HUES48 (cell line): ENCODE measurements at regions not wholly inside any gene's neighbourhood (a gene's known extent, or its start where the extent isn't known, plus 50 kb on each side); places are given as distances from the start of the nearest gene placed in this dataset.

Experiments used
- H3K27ac ChIP-seq: one replicate; pipeline ENCODE4 v1.7.0; 2013; ENCODE audit warnings: low read depth, low read length, inconsistent platforms
- H3K27me3 ChIP-seq: 2 replicates; pipeline ENCODE4 v1.6.1; 2013; ENCODE audit warnings: mild to moderate bottlenecking, low read length; ENCODE audit not compliant: control insufficient read depth, insufficient read depth
- H3K36me3 ChIP-seq: 2 replicates; pipeline ENCODE4 v1.6.1; 2013; ENCODE audit warnings: low read length; ENCODE audit not compliant: control insufficient read depth, insufficient read depth
- H3K4me1 ChIP-seq: 2 replicates; pipeline ENCODE4 v1.6.1; 2013; ENCODE audit warnings: mild to moderate bottlenecking, low read length; ENCODE audit not compliant: control insufficient read depth, insufficient read depth
- H3K4me3 ChIP-seq: 2 replicates; pipeline ENCODE4 v1.5.1; 2013; ENCODE audit warnings: mild to moderate bottlenecking, low read depth, low read length
- H3K9ac ChIP-seq: 2 replicates; pipeline ENCODE4 v1.6.1; 2013; ENCODE audit warnings: mild to moderate bottlenecking, low read depth, low read length, moderate library complexity
- H3K9me3 ChIP-seq: 2 replicates; pipeline ENCODE4 v1.6.1; 2013; ENCODE audit warnings: low read length; ENCODE audit not compliant: control insufficient read depth, insufficient read depth

DNA sequence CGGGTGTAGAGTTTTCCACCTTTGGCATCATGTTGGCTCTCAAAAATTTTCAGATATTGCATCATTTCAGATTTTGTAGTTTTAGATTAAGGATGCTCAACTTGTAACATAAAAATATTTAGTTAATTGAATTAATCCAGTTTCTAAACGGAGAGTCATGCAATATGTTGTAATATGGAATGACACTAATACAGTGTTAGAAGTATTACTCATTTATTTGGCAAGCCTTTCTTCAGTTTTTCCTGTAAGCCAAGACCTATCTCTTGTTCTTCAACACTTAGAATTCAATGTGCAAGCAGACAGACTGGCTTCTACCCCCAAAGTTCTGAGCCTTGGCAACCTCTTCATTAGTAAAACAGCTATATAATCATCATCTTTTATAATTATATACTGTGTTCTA is 985.0 kb upstream of the GOT2 start:
- no peaks in the 10 kb centered on the region for H3K4me1 ChIP-seq
- no peak overlapping the region for H3K27ac ChIP-seq
- no peaks in the 10 kb centered on the region for H3K27me3 ChIP-seq
- no peaks in the 10 kb centered on the region for H3K36me3 ChIP-seq
- H3K9me3 ChIP-seq: no peaks in the 10 kb centered on the region
- no peak overlapping the region for H3K4me3 ChIP-seq
- H3K9ac ChIP-seq: no peak overlapping the region

DNA sequence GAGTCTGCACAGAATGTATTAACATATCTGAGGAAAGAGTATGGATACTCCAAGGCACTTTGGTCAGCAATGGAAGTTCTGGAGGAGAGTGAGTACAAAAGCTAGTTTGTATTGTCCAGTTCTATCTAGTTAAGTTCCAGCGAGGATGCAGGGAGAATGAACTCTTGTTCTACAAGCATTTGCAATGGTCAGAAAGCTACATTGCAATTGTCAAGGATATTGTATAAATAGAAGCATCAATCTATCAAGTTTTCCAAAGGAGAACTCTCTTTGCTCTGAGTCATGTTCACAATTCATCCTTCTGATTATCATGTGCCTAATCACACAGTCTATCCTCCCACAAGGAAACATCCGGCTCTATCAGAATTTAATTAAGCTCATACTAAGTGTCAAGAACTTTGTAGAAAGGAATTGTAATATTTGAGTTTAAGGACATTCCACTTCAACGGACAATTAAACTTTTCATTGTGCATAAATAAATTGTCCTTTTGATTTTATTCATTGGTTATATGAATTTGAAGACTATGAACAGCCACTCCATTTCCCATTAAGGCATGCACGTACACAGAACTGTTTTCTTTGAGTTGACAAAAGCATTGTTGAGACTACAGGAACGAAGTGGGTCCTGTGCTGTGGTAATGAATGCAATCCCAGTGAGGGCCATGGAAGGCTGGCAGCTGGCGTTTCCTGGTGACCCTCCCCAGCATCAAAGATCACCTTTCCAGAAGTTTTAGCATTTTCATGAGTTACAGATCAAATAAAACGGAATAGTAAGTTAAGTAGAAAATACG is 973.5 kb upstream of the GOT2 start:
- Histone ChIP-seq H3K9ac (no peak overlapping the region), H3K36me3 (no peaks in the 10 kb centered on the region), H3K27ac (no peak overlapping the region), H3K9me3 (no peaks in the 10 kb centered on the region), H3K27me3 (no peaks in the 10 kb centered on the region), H3K4me3 (no peak overlapping the region), H3K4me1 (no peaks in the 10 kb centered on the region)

DNA sequence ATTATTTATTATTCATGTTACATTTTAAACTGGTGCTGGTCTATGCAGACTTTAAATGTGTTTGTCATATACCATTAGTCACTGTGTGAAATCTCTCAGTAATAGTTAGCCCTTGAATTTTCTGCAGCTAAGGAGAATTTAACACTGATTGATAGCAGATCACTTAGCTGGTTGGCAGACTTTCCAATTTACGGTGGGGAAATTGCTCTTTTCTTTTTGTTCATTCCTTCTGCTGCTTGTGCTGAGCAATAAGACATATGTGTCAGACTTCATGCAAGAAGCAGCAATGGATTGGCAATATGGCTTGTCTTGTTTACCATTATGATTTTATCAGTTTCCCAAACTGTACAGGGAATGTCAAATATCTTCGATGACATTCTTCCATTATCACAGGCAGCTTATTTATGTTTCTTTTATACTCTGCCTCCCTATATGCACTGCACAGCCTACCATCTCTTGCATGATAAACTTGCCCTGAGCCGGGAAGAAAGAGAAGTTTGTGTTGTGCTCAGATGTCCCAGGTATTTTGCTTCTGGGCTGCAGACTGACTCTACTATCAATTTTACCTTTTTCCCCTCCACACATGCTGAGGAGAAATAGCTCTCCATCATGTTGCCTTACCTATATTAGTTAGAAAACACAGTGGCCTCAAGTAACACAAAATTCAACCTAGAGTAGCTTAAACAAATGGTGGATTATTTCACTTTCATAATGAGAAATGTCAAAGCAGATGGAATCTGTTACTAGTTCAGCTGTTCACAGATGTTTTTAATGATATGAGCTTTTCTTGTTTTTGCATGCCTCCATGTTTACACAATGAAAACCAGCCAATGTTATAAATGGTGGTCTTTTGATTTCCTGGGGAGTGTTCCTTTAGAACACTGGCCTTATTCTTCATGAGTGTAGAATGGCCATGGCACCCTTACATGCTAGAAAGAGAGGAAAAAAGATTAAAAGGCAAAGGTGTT is 968.1 kb upstream of the GOT2 start:
- Histone ChIP-seq H3K27ac (no peak overlapping the region), H3K4me3 (no peak overlapping the region), H3K27me3 (no peaks in the 10 kb centered on the region), H3K9me3 (no peaks in the 10 kb centered on the region), H3K4me1 (no peaks in the 10 kb centered on the region), H3K36me3 (no peaks in the 10 kb centered on the region), H3K9ac (no peak overlapping the region)

DNA sequence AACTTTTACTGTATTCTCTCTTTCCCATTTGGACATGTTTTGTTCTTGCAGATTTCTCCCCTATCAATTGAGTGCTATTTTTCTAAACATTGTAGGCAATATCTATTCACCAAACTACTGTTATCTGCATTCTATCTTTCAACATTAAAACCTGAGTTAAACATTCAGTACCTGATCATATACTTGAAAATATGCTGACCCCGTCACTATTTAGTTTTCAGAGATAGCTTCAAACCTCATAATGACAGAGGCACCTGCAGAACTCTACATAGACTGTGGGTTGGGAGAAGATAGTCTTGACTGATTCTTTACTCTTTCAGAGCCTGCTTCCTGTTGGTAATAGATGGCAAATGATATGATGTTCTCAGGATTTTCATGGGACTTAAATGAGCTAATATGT is 965.7 kb upstream of the GOT2 start:
- Histone ChIP-seq H3K27me3 (no peaks in the 10 kb centered on the region), H3K27ac (no peak overlapping the region), H3K9ac (no peak overlapping the region), H3K9me3 (no peaks in the 10 kb centered on the region; the same call in 1 of the 2 replicates), H3K4me1 (no peaks in the 10 kb centered on the region), H3K36me3 (no peaks in the 10 kb centered on the region), H3K4me3 (no peak overlapping the region)

DNA sequence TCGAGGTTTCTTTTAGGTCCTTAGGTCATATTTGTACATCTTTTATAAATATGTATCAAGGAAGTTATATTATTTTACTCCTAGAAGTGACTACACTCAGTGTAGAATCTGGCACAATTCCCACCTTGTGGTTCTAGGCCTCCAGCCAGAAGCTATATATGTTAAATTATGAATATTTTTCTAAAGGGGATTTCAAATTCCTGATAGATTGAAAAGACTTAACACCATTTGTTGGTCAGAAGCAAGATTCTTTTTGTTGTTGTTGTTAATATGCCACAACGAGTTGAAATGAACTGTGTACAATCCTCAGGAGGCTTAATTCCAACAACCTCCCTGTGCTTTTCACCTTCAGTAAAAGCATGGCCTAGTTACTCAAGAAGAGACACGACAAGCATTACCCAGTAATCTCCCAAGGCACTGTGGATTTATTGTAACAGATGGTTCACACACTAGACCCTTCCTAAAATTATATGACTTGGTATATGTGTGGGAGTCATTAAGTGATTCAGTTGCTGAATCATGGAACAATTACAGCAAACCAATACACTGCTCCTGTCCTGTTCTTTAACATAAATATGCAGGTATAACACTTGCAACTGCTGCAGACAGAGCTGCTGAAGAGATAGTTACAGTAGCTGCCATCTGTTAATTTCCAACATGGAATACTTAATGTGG is 964.4 kb upstream of the GOT2 start:
- Histone ChIP-seq H3K27ac (no peak overlapping the region), H3K4me3 (no peak overlapping the region), H3K27me3 (no peaks in the 10 kb centered on the region), H3K9me3 (no peaks in the 10 kb centered on the region; the same call in 1 of the 2 replicates), H3K4me1 (no peaks in the 10 kb centered on the region), H3K36me3 (no peaks in the 10 kb centered on the region), H3K9ac (no peak overlapping the region)

- H3K9ac ChIP-seq: no peak overlapping the region
- H3K4me3 ChIP-seq: no peak overlapping the region
- H3K27ac ChIP-seq: no peak overlapping the region
- H3K27me3 ChIP-seq: no peaks in the 10 kb centered on the region
- no peaks in the 10 kb centered on the region; the same call in 1 of the 2 replicates for H3K9me3 ChIP-seq
- no peaks in the 10 kb centered on the region for H3K4me1 ChIP-seq
- H3K36me3 ChIP-seq: no peaks in the 10 kb centered on the region
These were observed 963.6 kb upstream of the GOT2 start for GRCh38 chr16:59697761-59698160.

GRCh38 chr16:59697236-59697635 is 963.1 kb upstream of the GOT2 start:
- H3K27ac ChIP-seq: no peak overlapping the region
- H3K4me3 ChIP-seq: no peak overlapping the region
- H3K4me1 ChIP-seq: no peaks in the 10 kb centered on the region
- H3K9me3 ChIP-seq: no peaks in the 10 kb centered on the region; the same call in 1 of the 2 replicates
- no peaks in the 10 kb centered on the region for H3K36me3 ChIP-seq
- no peak overlapping the region for H3K9ac ChIP-seq
- H3K27me3 ChIP-seq: no peaks in the 10 kb centered on the region

- no peaks in the 10 kb centered on the region; the same call in 1 of the 2 replicates for H3K9me3 ChIP-seq
- no peaks in the 10 kb centered on the region for H3K27me3 ChIP-seq
- no peak overlapping the region for H3K27ac ChIP-seq
- no peaks in the 10 kb centered on the region for H3K36me3 ChIP-seq
- H3K9ac ChIP-seq: no peak overlapping the region
- H3K4me3 ChIP-seq: no peak overlapping the region
- H3K4me1 ChIP-seq: no peaks in the 10 kb centered on the region
These were observed 962.4 kb upstream of the GOT2 start for GRCh38 chr16:59696495-59696894.

GRCh38 chr16:59690216-59690615 is 956.1 kb upstream of the GOT2 start:
- H3K27ac ChIP-seq: no peak overlapping the region
- no peak overlapping the region for H3K4me3 ChIP-seq
- no peaks in the 10 kb centered on the region for H3K27me3 ChIP-seq
- peaks cover 12% of the 10 kb centered on the region; the same call in 1 of the 2 replicates for H3K4me1 ChIP-seq
- H3K36me3 ChIP-seq: no peaks in the 10 kb centered on the region
- H3K9me3 ChIP-seq: peaks cover 19% of the 10 kb centered on the region
- H3K9ac ChIP-seq: no peak overlapping the region

DNA sequence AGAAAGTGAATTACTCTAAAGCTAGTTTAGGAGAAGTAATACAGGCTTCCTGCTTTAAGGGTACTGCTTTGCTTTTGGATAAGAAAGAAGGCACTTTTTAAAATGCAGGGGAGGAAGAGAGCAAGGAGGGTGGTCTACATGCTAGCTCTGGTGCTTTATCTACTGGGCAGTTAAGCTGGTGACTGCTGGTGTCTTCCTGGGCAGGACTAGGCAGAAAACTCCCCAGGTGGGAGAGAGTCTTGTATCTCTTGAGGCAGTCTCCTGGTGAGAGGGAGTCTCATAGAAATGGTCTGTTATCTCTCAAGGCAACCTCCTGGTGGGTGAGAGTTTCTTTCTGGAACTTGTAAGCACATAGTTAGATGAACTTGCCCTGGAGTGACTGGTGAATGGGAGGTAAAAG is 953.9 kb upstream of the GOT2 start:
- peak overlapping the region; percentile 21 for H3K27ac ChIP-seq
- H3K36me3 ChIP-seq: no peaks in the 10 kb centered on the region
- H3K9ac ChIP-seq: no peak overlapping the region
- peaks cover 12% of the 10 kb centered on the region; the same call in 1 of the 2 replicates for H3K4me1 ChIP-seq
- no peak overlapping the region for H3K4me3 ChIP-seq
- no peaks in the 10 kb centered on the region for H3K27me3 ChIP-seq
- peaks cover 32% of the 10 kb centered on the region for H3K9me3 ChIP-seq
